Activated naive CD4-positive, alpha-beta T cell treated with anti-CD3 and anti-CD28 coated beads, Interleukin-2, amount 10 ng/mL, durations not matched to agents 7 days and 5 days (primary cell): ENCODE measurements at regions not wholly inside any gene's neighbourhood (a gene's known extent, or its start where the extent isn't known, plus 50 kb on each side); places are given as distances from the start of the nearest gene placed in this dataset.
"Not testable (repeated sequence)": the region's sequence is repeated elsewhere in the genome, so short reads cannot be mapped to it uniquely, and the experiment has no call there.

Experiments
- CTCF ChIA-PET: fragments of 350-600 bp; sonication (Branson Sonifier 250); formaldehyde crosslinking; loops from one replicate; lab custom pipeline; 2021; ENCODE audit warnings: antibody characterized with exemption; lab: Charles Lee
- DNase-seq: peaks from one replicate; pipeline ENCODE4 v3.0.0-alpha.2; 2020
- H3K27ac Mint-ChIP-seq: one replicate; pipeline ENCODE4 v1.8.0; 2021; ENCODE audit warnings: mild to moderate bottlenecking, moderate library complexity, mixed read lengths
- H3K27me3 Mint-ChIP-seq: one replicate; pipeline ENCODE4 v1.8.0; 2021; ENCODE audit warnings: mild to moderate bottlenecking, mixed read lengths
- H3K36me3 Mint-ChIP-seq: one replicate; pipeline ENCODE4 v1.8.0; 2021; ENCODE audit warnings: mixed read lengths
- H3K4me1 Mint-ChIP-seq: one replicate; pipeline ENCODE4 v1.8.0; 2021; ENCODE audit warnings: mixed read lengths
- H3K4me3 Mint-ChIP-seq: one replicate; pipeline ENCODE4 v1.8.0; 2021; ENCODE audit warnings: mild to moderate bottlenecking, moderate library complexity, mixed read lengths
- H3K9me3 Mint-ChIP-seq: one replicate; pipeline ENCODE4 v1.8.0; 2021; ENCODE audit warnings: mixed read lengths

GRCh38 chr20:19048995-19049501, 163.4 kb upstream of the SLC24A3 start:
- Mint-ChIP-seq H3K4me3 (no peak overlapping the region), H3K27me3 (no peaks in the 10 kb centered on the region)

GRCh38 chr20:19049514-19049913, 162.9 kb upstream of the SLC24A3 start:
- H3K36me3 Mint-ChIP-seq: no peaks in the 10 kb centered on the region
- CTCF ChIA-PET: no interaction called here
- H3K4me1 Mint-ChIP-seq: no peaks in the 10 kb centered on the region
- no peaks in the 10 kb centered on the region for H3K27me3 Mint-ChIP-seq
- H3K4me3 Mint-ChIP-seq: no peak overlapping the region
- H3K9me3 Mint-ChIP-seq: no peaks in the 10 kb centered on the region
- no peak overlapping the region for H3K27ac Mint-ChIP-seq
- DNase-seq: no peak

More at GRCh38 chr20:19048995-19049501, 163.4 kb upstream of the SLC24A3 start:
- Mint-ChIP-seq H3K9me3 (no peaks in the 10 kb centered on the region), H3K4me1 (no peaks in the 10 kb centered on the region), H3K36me3 (no peaks in the 10 kb centered on the region), H3K27ac (no peak overlapping the region)
- CTCF ChIA-PET: no interaction called here
- DNase-seq: no peak

- no peak overlapping the region for H3K27ac Mint-ChIP-seq
- DNase-seq: no peak
- CTCF ChIA-PET: interaction anchor here (0.9 to 3.2 kb wide), 4 partner anchors 11 to 643 kb away, joined by 4 to 20 read pairs (median 4); no protein-coding TSS in a partner anchor
- H3K36me3 Mint-ChIP-seq: no peaks in the 10 kb centered on the region
- H3K27me3 Mint-ChIP-seq: no peaks in the 10 kb centered on the region
- no peak overlapping the region for H3K4me3 Mint-ChIP-seq
- H3K9me3 Mint-ChIP-seq: peaks cover 2% of the 10 kb centered on the region
- no peaks in the 10 kb centered on the region for H3K4me1 Mint-ChIP-seq
Measured at GRCh38 chr20:19056909-19057308, 155.5 kb upstream of the SLC24A3 start.

GRCh38 chr20:19064788-19065187, 147.7 kb upstream of the SLC24A3 start:
- H3K4me1 Mint-ChIP-seq, H3K36me3 Mint-ChIP-seq, H3K4me3 Mint-ChIP-seq, H3K27me3 Mint-ChIP-seq, CTCF ChIA-PET, H3K27ac Mint-ChIP-seq, DNase-seq: not testable (repeated sequence)
- H3K9me3 Mint-ChIP-seq: peaks cover 27% of the 10 kb centered on the region

- H3K27me3 Mint-ChIP-seq: no peaks in the 10 kb centered on the region
- H3K4me3 Mint-ChIP-seq: no peak overlapping the region
- CTCF ChIA-PET: interaction anchor here (1.5 kb wide), 1 partner anchor 11 kb away, joined by 4 read pairs; no protein-coding TSS in a partner anchor
Measured at GRCh38 chr20:19067986-19068385, 144.5 kb upstream of the SLC24A3 start.

GRCh38 chr20:19070026-19070425, 142.4 kb upstream of the SLC24A3 start:
- Mint-ChIP-seq H3K27me3 (no peaks in the 10 kb centered on the region), H3K4me1 (peaks cover 3% of the 10 kb centered on the region)
- CTCF ChIA-PET: no interaction called here

More at GRCh38 chr20:19067986-19068385, 144.5 kb upstream of the SLC24A3 start:
- H3K9me3 Mint-ChIP-seq: peaks cover 18% of the 10 kb centered on the region
- DNase-seq: no peak
- no peak overlapping the region for H3K27ac Mint-ChIP-seq
- no peaks in the 10 kb centered on the region for H3K4me1 Mint-ChIP-seq
- H3K36me3 Mint-ChIP-seq: no peaks in the 10 kb centered on the region

GRCh38 chr20:19070681-19071445, 141.6 kb upstream of the SLC24A3 start:
- Mint-ChIP-seq H3K4me1 (peaks cover 4% of the 10 kb centered on the region), H3K36me3 (no peaks in the 10 kb centered on the region), H3K4me3 (no peak overlapping the region), H3K27ac (no peak overlapping the region), H3K27me3 (no peaks in the 10 kb centered on the region), H3K9me3 (peaks cover 3% of the 10 kb centered on the region)
- DNase-seq: no peak
- CTCF ChIA-PET: no interaction called here

More at GRCh38 chr20:19070026-19070425, 142.4 kb upstream of the SLC24A3 start:
- Mint-ChIP-seq H3K4me3 (no peak overlapping the region), H3K9me3 (peaks cover 9% of the 10 kb centered on the region), H3K36me3 (no peaks in the 10 kb centered on the region), H3K27ac (no peak overlapping the region)
- DNase-seq: no peak

- CTCF ChIA-PET: no interaction called here
- DNase-seq: no peak
- Mint-ChIP-seq H3K4me3 (no peak overlapping the region), H3K27me3 (no peaks in the 10 kb centered on the region), H3K4me1 (peaks cover 4% of the 10 kb centered on the region), H3K9me3 (peaks cover 1% of the 10 kb centered on the region), H3K27ac (no peak overlapping the region), H3K36me3 (no peaks in the 10 kb centered on the region)
Measured at GRCh38 chr20:19071446-19071725, 141.1 kb upstream of the SLC24A3 start.

GRCh38 chr20:19071902-19072498, 140.4 kb upstream of the SLC24A3 start:
- Mint-ChIP-seq H3K9me3 (peaks cover under 1% of the 10 kb centered on the region), H3K4me1 (peaks cover 4% of the 10 kb centered on the region), H3K27ac (no peak overlapping the region), H3K4me3 (no peak overlapping the region), H3K36me3 (no peaks in the 10 kb centered on the region), H3K27me3 (no peaks in the 10 kb centered on the region)
- CTCF ChIA-PET: no interaction called here
- no peak for DNase-seq

- Mint-ChIP-seq H3K4me3 (no peak overlapping the region), H3K36me3 (no peaks in the 10 kb centered on the region), H3K27ac (no peak overlapping the region), H3K9me3 (no peaks in the 10 kb centered on the region), H3K4me1 (peaks cover 4% of the 10 kb centered on the region), H3K27me3 (no peaks in the 10 kb centered on the region)
- CTCF ChIA-PET: no interaction called here
- DNase-seq: no peak
Measured at GRCh38 chr20:19072988-19073387, 139.5 kb upstream of the SLC24A3 start.

- DNase-seq: no peak
- Mint-ChIP-seq H3K27me3 (no peaks in the 10 kb centered on the region), H3K9me3 (no peaks in the 10 kb centered on the region), H3K4me1 (peaks cover 4% of the 10 kb centered on the region), H3K27ac (no peak overlapping the region), H3K4me3 (no peak overlapping the region), H3K36me3 (no peaks in the 10 kb centered on the region)
- CTCF ChIA-PET: no interaction called here
Measured at GRCh38 chr20:19073584-19074218, 138.7 kb upstream of the SLC24A3 start.

- peaks cover 4% of the 10 kb centered on the region for H3K4me1 Mint-ChIP-seq
- H3K9me3 Mint-ChIP-seq: no peaks in the 10 kb centered on the region
- no peaks in the 10 kb centered on the region for H3K36me3 Mint-ChIP-seq
- no peak for DNase-seq
- no peak overlapping the region for H3K4me3 Mint-ChIP-seq
- CTCF ChIA-PET: no interaction called here
- no peaks in the 10 kb centered on the region for H3K27me3 Mint-ChIP-seq
- no peak overlapping the region for H3K27ac Mint-ChIP-seq
Measured at GRCh38 chr20:19074356-19074755, 138.1 kb upstream of the SLC24A3 start.

- H3K9me3 Mint-ChIP-seq: no peaks in the 10 kb centered on the region
- H3K36me3 Mint-ChIP-seq: no peaks in the 10 kb centered on the region
- CTCF ChIA-PET: no interaction called here
Measured at GRCh38 chr20:19074828-19075516, 137.5 kb upstream of the SLC24A3 start.

More at GRCh38 chr20:19074828-19075516, 137.5 kb upstream of the SLC24A3 start:
- no peak for DNase-seq
- peaks cover 4% of the 10 kb centered on the region for H3K4me1 Mint-ChIP-seq
- no peaks in the 10 kb centered on the region for H3K27me3 Mint-ChIP-seq
- no peak overlapping the region for H3K27ac Mint-ChIP-seq
- no peak overlapping the region for H3K4me3 Mint-ChIP-seq
